Endothelial cell of umbilical vein (primary cell): ENCODE measurements at regions not wholly inside any gene's neighbourhood (a gene's known extent, or its start where the extent isn't known, plus 50 kb on each side); places are given as distances from the start of the nearest gene placed in this dataset.

Source experiments
- BruUV-seq: library from RNA; stranded (reverse); fragments of 400-500 nt; replicated peaks from 2 replicates; lab custom pipeline; 2021; lab: Mats Ljungman, UMichigan
- CTCF ChIA-PET: fragments of 300-600, 350-600 bp; sonication (Branson Sonifier 250); formaldehyde crosslinking; loops from one replicate; lab custom pipeline; 2021; ENCODE audit warnings: antibody characterized with exemption, inconsistent platforms; lab: Charles Lee
- POLR2A ChIA-PET: fragments of 300-600, 350-600 bp; sonication (Branson Sonifier 250); formaldehyde crosslinking; loops from one replicate; lab custom pipeline; 2021; ENCODE audit warnings: antibody characterized with exemption, inconsistent platforms; lab: Charles Lee
- DNase-seq: peaks from one replicate; pipeline ENCODE4 v3.0.0-alpha.2; 2011; ENCODE audit warnings: low read depth, low spot score
- FAIRE-seq: peaks from 2 replicates; lab custom pipeline; 2011; peaks lifted over from hg19 to GRCh38; lab: Jason Lieb, UNC
- H2AFZ ChIP-seq: 2 replicates; pipeline ENCODE4 v1.6.0; 2012; ENCODE audit warnings: low read depth, low read length, control low read depth, inconsistent platforms
- H3K27ac ChIP-seq: 2 replicates; pipeline ENCODE4 v1.5.1; 2011; ENCODE audit warnings: low read depth, mild to moderate bottlenecking, control low read depth, low read length, moderate library complexity; ENCODE audit not compliant: insufficient read depth
- H3K27me3 ChIP-seq, 2 experiments: 2 replicates each; pipeline versions ENCODE4 v1.6.0 to v1.6.1; 2011; ENCODE audit warnings: low read length in 2 of 2, mixed read lengths in 1 of 2; ENCODE audit not compliant: control insufficient read depth in 2 of 2, insufficient read depth in 2 of 2
- H3K36me3 ChIP-seq, 2 experiments: 2 replicates in 1 of 2; 3 replicates in 1 of 2; pipeline ENCODE4 v1.5.1; 2011; ENCODE audit warnings: low read length in 2 of 2, mild to moderate bottlenecking in 1 of 2, moderate library complexity in 1 of 2; ENCODE audit not compliant: control insufficient read depth in 2 of 2, insufficient read depth in 2 of 2; ENCODE audit errors: extremely low read depth in 1 of 2
- H3K4me1 ChIP-seq: 3 replicates; pipeline ENCODE4 v1.5.1; 2011; ENCODE audit warnings: mild to moderate bottlenecking, low read length; ENCODE audit not compliant: control insufficient read depth, insufficient read depth; ENCODE audit errors: extremely low read depth
- H3K4me2 ChIP-seq: 2 replicates; pipeline ENCODE4 v1.6.1; 2011; ENCODE audit warnings: low read length, control low read depth, mixed read lengths; ENCODE audit not compliant: insufficient read depth
- H3K4me3 ChIP-seq, 3 experiments: fragments of 200-600 bp in 1 of 3; sonication (generic), shearing (Covaris generic) in 1 of 3; replicated peaks in 1 of 3; 2 replicates each; pipeline ENCODE4 v1.5.1; 2011 to 2016; ENCODE audit warnings: control low read depth in 3 of 3, low read length in 3 of 3, mild to moderate bottlenecking in 2 of 3, inconsistent platforms in 1 of 3, low read depth in 1 of 3, moderate library complexity in 1 of 3; ENCODE audit not compliant: insufficient read depth in 1 of 3
- H3K79me2 ChIP-seq: 2 replicates; pipeline ENCODE4 v1.6.0; 2012; ENCODE audit warnings: low read length, inconsistent platforms; ENCODE audit not compliant: control insufficient read depth, insufficient read depth
- H3K9ac ChIP-seq: replicated peaks from 2 replicates; pipeline ENCODE3; 2011; ENCODE audit warnings: low read length, control low read depth; ENCODE audit not compliant: insufficient read depth; ENCODE audit errors: extremely low read depth
- H3K9me1 ChIP-seq: replicated peaks from 3 replicates; pipeline ENCODE4 v1.6.0; 2011; ENCODE audit warnings: mild to moderate bottlenecking, low read length; ENCODE audit not compliant: control insufficient read depth, insufficient read depth; ENCODE audit errors: extremely low read depth
- H3K9me3 ChIP-seq: replicated peaks from 2 replicates; pipeline ENCODE4 v1.5.1; 2012; ENCODE audit warnings: low read length, inconsistent platforms; ENCODE audit not compliant: control insufficient read depth, insufficient read depth
- H4K20me1 ChIP-seq: replicated peaks from 2 replicates; pipeline ENCODE3; 2011; ENCODE audit warnings: mild to moderate bottlenecking, low read length; ENCODE audit not compliant: control insufficient read depth, insufficient read depth; ENCODE audit errors: extremely low read depth
- EZH2 ChIP-seq: IDR thresholded peaks from 2 replicates; pipeline ENCODE4 v1.6.1; 2012; ENCODE audit warnings: borderline replicate concordance, low read depth, mild to moderate bottlenecking, moderate library complexity, low read length, inconsistent platforms; ENCODE audit not compliant: severe bottlenecking
- FOS ChIP-seq: IDR thresholded peaks from 2 replicates; pipeline ENCODE4 v1.6.1; 2011; ENCODE audit warnings: mild to moderate bottlenecking, low read length, moderate library complexity, borderline replicate concordance; ENCODE audit not compliant: insufficient read depth
- JUN ChIP-seq: IDR thresholded peaks from 2 replicates; pipeline ENCODE4 v1.6.1; 2011; ENCODE audit warnings: borderline replicate concordance, low read depth; ENCODE audit not compliant: insufficient read length, insufficient read depth
- MAX ChIP-seq: IDR thresholded peaks from 2 replicates; pipeline ENCODE4 v1.6.1; 2011; ENCODE audit not compliant: insufficient read depth, insufficient read length
- POLR2A ChIP-seq: IDR thresholded peaks from 2 replicates; pipeline ENCODE4 v1.6.1; 2012; ENCODE audit warnings: low read depth, mild to moderate bottlenecking, control low read depth, low read length
- POLR2AphosphoS5 ChIP-seq: IDR thresholded peaks from 2 replicates; pipeline ENCODE4 v1.6.1; 2012; ENCODE audit warnings: low read depth, mild to moderate bottlenecking, control low read depth, low read length, moderate library complexity; ENCODE audit not compliant: insufficient read depth
- dilution Hi-C: fragments of 300-500 bp; cut with MboI; formaldehyde crosslinking; loops from one replicate; pipeline ENCODE4 v1.15.0; 2019; ENCODE audit warnings: low sequenced_read_pairs; ENCODE audit not compliant: extremely low pct_ligation_motif_present
- intact Hi-C: fragments of 100-400 bp; cut with micrococcal nuclease; formaldehyde crosslinking; loops from one replicate; pipeline ENCODE4 v1.10.0; 2022
- TF ChIP-seq, protein P1 (sequence below), 2 donors: IDR thresholded peaks; 1 replicate in 1 of 2; 2 replicates in 1 of 2; pipeline ENCODE4 v1.5.1; 2011; ENCODE audit warnings: low read length in 2 of 2, mild to moderate bottlenecking in 2 of 2, moderate library complexity in 2 of 2, control low read depth in 1 of 2, inconsistent platforms in 1 of 2, low read depth in 1 of 2; ENCODE audit not compliant: insufficient read depth in 1 of 2; ENCODE audit errors: extremely low read depth in 1 of 2

DNA sequence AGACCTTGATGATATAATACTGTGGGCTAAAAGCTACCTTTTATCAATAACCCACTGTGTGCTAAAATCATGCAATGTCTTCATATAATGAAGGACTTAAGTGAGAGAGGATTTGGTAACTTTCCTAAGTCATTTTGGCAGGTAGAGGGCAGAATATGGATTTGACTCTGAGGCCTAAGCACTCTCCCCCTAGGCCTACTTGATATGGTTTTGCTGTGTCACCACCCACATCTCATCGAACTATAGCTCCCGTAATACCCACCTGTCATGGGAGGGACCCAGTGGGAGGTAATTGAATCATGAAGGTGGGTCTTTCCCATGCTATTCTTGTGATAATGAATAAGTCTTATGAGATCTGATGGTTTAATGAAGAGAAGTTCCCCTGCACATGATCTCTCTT lies 229.7 kb downstream of the GBA3 start:
- no peak for DNase-seq
- ChIA-PET CTCF (no interaction called here), POLR2A (no interaction called here)
- H3K9me3 ChIP-seq, result peaks cover 2% of the 10 kb centered on the region
- no peaks in the 10 kb centered on the region for H3K27me3 ChIP-seq
- no peak overlapping the region for H2AFZ ChIP-seq
- H3K4me1 ChIP-seq, result no peaks in the 10 kb centered on the region
- no peaks in the 10 kb centered on the region for H4K20me1 ChIP-seq
- H3K36me3 ChIP-seq, result no peaks in the 10 kb centered on the region
- TF ChIP-seq POLR2A, result no peak
- TF ChIP-seq JUN, result no peak
- TF ChIP-seq EZH2, result no peak
- no peak for TF ChIP-seq POLR2AphosphoS5
- TF ChIP-seq MAX, result no peak
- TF ChIP-seq FOS, result no peak
- TF ChIP-seq, protein P1, sequence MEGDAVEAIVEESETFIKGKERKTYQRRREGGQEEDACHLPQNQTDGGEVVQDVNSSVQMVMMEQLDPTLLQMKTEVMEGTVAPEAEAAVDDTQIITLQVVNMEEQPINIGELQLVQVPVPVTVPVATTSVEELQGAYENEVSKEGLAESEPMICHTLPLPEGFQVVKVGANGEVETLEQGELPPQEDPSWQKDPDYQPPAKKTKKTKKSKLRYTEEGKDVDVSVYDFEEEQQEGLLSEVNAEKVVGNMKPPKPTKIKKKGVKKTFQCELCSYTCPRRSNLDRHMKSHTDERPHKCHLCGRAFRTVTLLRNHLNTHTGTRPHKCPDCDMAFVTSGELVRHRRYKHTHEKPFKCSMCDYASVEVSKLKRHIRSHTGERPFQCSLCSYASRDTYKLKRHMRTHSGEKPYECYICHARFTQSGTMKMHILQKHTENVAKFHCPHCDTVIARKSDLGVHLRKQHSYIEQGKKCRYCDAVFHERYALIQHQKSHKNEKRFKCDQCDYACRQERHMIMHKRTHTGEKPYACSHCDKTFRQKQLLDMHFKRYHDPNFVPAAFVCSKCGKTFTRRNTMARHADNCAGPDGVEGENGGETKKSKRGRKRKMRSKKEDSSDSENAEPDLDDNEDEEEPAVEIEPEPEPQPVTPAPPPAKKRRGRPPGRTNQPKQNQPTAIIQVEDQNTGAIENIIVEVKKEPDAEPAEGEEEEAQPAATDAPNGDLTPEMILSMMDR (IDR thresholded peaks at IDR 0.05; ENCODE audit: extremely low read depth in 1 of 2, insufficient read depth in 1 of 2, low read depth in 1 of 2, low read length in 2 of 2), result no peak
- H3K27ac ChIP-seq, result no peak overlapping the region
- no peaks in the 10 kb centered on the region for H3K9me1 ChIP-seq
- dilution Hi-C loops (no loop called here), intact Hi-C loops (loop anchor here (10.0 kb wide), 1 partner anchor 102 kb away; no protein-coding TSS in a partner anchor)
- H3K79me2 ChIP-seq, result no peaks in the 10 kb centered on the region
- no peak overlapping the region for H3K9ac ChIP-seq
- H3K4me2 ChIP-seq, result no peak overlapping the region
- FAIRE-seq, result no peak
- no TSS peak for BruUV-seq
- H3K4me3 ChIP-seq, result no peak overlapping the region
